ENCODE measurements at regions not wholly inside any gene's neighbourhood (a gene's known extent, or its start where the extent isn't known, plus 50 kb on each side); places are given as distances from the start of the nearest gene placed in this dataset.

- no peak overlapping the region for H3K27ac ChIP-seq (ENCODE audit: low read depth in 1 of 2, low read length in 2 of 2)
- no peak overlapping the region for H3K4me3 ChIP-seq (ENCODE audit: low read depth in 1 of 3, low read length in 3 of 3)
- no peak overlapping the region for H3K9ac ChIP-seq (ENCODE audit: low read depth in 1 of 2, low read length in 2 of 2)
- TF ChIP-seq HNF4G (IDR thresholded peaks at IDR 0.05) = no peak
- no peak for TF ChIP-seq RXRA (IDR thresholded peaks at IDR 0.05)
- TF ChIP-seq YY1 (IDR thresholded peaks at IDR 0.05) = no peak
- no peak for TF ChIP-seq ZBTB33 (IDR thresholded peaks at IDR 0.05)
- no peaks in the 10 kb centered on the region for H3K4me1 ChIP-seq (ENCODE audit: control insufficient read depth in 4 of 4, insufficient read depth in 4 of 4, low read length in 3 of 4)
- no peaks in the 10 kb centered on the region for H3K27me3 ChIP-seq (ENCODE audit: control insufficient read depth in 4 of 4, insufficient read depth in 4 of 4, low read length in 3 of 4)
- WGBS = 94% methylated on average over 1 of the region's 1 CpG
- no peaks in the 10 kb centered on the region for H3K9me3 ChIP-seq (ENCODE audit: control insufficient read depth in 4 of 4, low read length in 3 of 4)
- no peak for DNase-seq (ENCODE audit: low spot score)
- no peaks in the 10 kb centered on the region for H3K36me3 ChIP-seq (ENCODE audit: control insufficient read depth in 4 of 4, insufficient read depth in 3 of 4, low read depth in 1 of 4, low read length in 3 of 4)
Measured at GRCh38 chr4:13203101-13203500, 281.0 kb downstream of the RAB28 start.

- no peaks in the 10 kb centered on the region for H3K9me3 ChIP-seq (ENCODE audit: control insufficient read depth in 4 of 4, low read length in 3 of 4)
- no peaks in the 10 kb centered on the region for H3K4me1 ChIP-seq (ENCODE audit: control insufficient read depth in 4 of 4, insufficient read depth in 4 of 4, low read length in 3 of 4)
- H3K4me3 ChIP-seq (ENCODE audit: low read depth in 1 of 3, low read length in 3 of 3) = no peak overlapping the region
- no peak overlapping the region for H3K9ac ChIP-seq (ENCODE audit: low read depth in 1 of 2, low read length in 2 of 2)
- H3K36me3 ChIP-seq (ENCODE audit: control insufficient read depth in 4 of 4, insufficient read depth in 3 of 4, low read depth in 1 of 4, low read length in 3 of 4) = no peaks in the 10 kb centered on the region
- 91% methylated on average over 1 of the region's 1 CpG for WGBS
- no peak for DNase-seq (ENCODE audit: low spot score)
- H3K27me3 ChIP-seq (ENCODE audit: control insufficient read depth in 4 of 4, insufficient read depth in 4 of 4, low read length in 3 of 4) = no peaks in the 10 kb centered on the region
- TF ChIP-seq GABPA (IDR thresholded peaks at IDR 0.05 in 1 of 2, conservative IDR thresholded peaks at IDR 0.05 in 1 of 2) = no peak
- TF ChIP-seq RXRA (IDR thresholded peaks at IDR 0.05) = no peak
- no peak for TF ChIP-seq SP1 (IDR thresholded peaks at IDR 0.05)
- TF ChIP-seq EGR1 (IDR thresholded peaks at IDR 0.05; ENCODE audit: low read depth in 2 of 2) = no peak
- no peak for TF ChIP-seq YY1 (IDR thresholded peaks at IDR 0.05)
- no peak for TF ChIP-seq JUND (IDR thresholded peaks at IDR 0.05)
- no peak for TF ChIP-seq ZBTB33 (IDR thresholded peaks at IDR 0.05)
- TF ChIP-seq HNF4G (IDR thresholded peaks at IDR 0.05) = no peak
- TF ChIP-seq RAD21 (IDR thresholded peaks at IDR 0.05) = no peak
- TF ChIP-seq FOXA2 (IDR thresholded peaks at IDR 0.05) = no peak
- no peak for TF ChIP-seq MAX (IDR thresholded peaks at IDR 0.05)
- no peak for TF ChIP-seq CTCF (IDR thresholded peaks at IDR 0.05; ENCODE audit: low read depth, low read length, missing input control)
- TF ChIP-seq FOXA1 (IDR thresholded peaks at IDR 0.05) = no peak
- TF ChIP-seq REST (IDR thresholded peaks at IDR 0.05) = no peak
- no peak for TF ChIP-seq HNF4A (conservative IDR thresholded peaks at IDR 0.05)
- no peak for TF ChIP-seq TAF1 (conservative IDR thresholded peaks at IDR 0.05)
- no peak for TF ChIP-seq ATF3 (IDR thresholded peaks at IDR 0.05)
- no peak for TF ChIP-seq NR2F2 (IDR thresholded peaks at IDR 0.05)
- H3K27ac ChIP-seq (ENCODE audit: low read depth in 1 of 2, low read length in 2 of 2) = no peak overlapping the region
Measured at GRCh38 chr4:13202701-13203100, 281.4 kb downstream of the RAB28 start.
